GM12892 (cell line): ENCODE measurements at regions not wholly inside any gene's neighbourhood (a gene's known extent, or its start where the extent isn't known, plus 50 kb on each side); places are given as distances from the start of the nearest gene placed in this dataset.

Experiments
- DNase-seq: peaks from one replicate; pipeline ENCODE4 v3.0.0; 2011; ENCODE audit not compliant: insufficient read length
- FAIRE-seq: peaks from 2 replicates; lab custom pipeline; 2011; peaks lifted over from hg19 to GRCh38; lab: Jason Lieb, UNC
- POLR2A ChIP-seq: IDR thresholded peaks from 2 replicates; pipeline ENCODE4 v1.6.1; 2011; ENCODE audit warnings: low read depth, low read length, control low read depth
- POLR2AphosphoS5 ChIP-seq: IDR thresholded peaks from 2 replicates; pipeline ENCODE4 v1.6.1; 2011; ENCODE audit warnings: low read depth, low read length, control low read depth
- TAF1 ChIP-seq: IDR thresholded peaks from 2 replicates; pipeline ENCODE4 v1.6.1; 2011; ENCODE audit warnings: low read depth, mild to moderate bottlenecking, control low read depth, low read length, borderline replicate concordance

DNA sequence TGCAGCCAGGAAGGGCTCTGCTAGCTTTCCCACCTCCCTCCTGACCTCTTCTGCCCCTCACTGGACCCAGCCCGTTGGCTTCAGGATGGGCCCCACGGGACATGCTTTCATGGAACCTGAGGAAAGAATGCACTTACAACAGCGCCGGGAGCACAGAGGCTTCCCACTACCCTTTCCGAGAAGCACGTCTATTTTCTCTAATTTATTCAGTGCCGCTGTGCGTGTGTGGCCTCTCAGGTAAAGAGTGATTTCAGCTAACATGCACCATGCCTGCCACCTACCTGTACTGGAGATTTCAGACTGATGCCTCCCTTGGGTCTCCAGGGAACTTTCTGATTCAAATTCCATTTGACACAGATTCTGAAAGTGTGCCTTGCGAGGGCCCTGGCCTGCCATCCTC lies 140.1 kb downstream of the CYLD start:
- DNase-seq = no peak
- no peak for FAIRE-seq
- TF ChIP-seq TAF1 (no peak), POLR2AphosphoS5 (no peak), POLR2A (no peak)

DNA sequence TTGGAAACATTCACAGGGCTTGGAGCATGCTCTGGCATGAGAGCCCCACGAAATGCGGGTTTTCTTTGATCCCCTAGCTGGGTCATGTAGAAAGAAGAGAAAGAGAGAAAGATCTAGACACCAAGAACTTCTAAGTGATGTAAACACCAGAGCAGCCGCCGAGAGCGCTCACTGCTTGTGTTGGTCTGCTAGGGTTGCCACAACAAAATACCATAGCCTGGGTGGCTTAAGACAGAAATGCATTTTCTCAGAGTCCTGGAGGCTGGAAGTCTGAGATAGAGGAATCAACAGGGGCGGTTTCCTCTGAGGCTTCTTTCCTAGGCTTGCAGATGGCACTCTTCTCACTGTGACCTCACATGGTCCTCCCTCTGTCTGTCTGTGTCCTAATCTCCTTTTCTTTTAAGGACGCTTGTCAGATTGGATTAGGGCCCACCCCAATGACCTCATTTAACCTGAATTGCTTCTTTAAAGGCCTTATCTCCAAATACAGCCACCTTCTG lies 139.5 kb downstream of the CYLD start:
- FAIRE-seq (no peak), DNase-seq (no peak)
- no peak for TF ChIP-seq POLR2A
- TF ChIP-seq TAF1 = no peak
- no peak for TF ChIP-seq POLR2AphosphoS5

DNA sequence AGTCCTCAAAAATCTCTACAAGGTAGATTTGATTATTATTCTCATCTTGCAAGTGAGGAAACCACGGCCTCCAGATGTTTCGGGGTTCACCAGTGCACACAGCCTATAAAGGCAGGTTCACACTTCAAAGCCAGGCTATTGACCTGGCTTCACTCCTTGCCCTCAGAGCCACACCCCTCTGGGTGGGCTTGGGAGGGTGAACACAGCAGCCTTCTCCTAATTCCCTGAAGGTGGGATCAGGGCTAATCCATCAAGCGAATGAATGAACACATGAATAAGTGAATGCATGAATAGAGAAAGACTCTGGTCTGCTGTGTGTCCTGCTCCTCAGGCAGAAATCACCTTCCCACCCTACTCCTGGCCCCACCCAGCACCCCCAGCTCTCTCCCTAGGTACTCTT lies 139.0 kb downstream of the CYLD start:
- no peak for FAIRE-seq
- TF ChIP-seq POLR2AphosphoS5 (no peak), TAF1 (no peak), POLR2A (no peak)

DNA sequence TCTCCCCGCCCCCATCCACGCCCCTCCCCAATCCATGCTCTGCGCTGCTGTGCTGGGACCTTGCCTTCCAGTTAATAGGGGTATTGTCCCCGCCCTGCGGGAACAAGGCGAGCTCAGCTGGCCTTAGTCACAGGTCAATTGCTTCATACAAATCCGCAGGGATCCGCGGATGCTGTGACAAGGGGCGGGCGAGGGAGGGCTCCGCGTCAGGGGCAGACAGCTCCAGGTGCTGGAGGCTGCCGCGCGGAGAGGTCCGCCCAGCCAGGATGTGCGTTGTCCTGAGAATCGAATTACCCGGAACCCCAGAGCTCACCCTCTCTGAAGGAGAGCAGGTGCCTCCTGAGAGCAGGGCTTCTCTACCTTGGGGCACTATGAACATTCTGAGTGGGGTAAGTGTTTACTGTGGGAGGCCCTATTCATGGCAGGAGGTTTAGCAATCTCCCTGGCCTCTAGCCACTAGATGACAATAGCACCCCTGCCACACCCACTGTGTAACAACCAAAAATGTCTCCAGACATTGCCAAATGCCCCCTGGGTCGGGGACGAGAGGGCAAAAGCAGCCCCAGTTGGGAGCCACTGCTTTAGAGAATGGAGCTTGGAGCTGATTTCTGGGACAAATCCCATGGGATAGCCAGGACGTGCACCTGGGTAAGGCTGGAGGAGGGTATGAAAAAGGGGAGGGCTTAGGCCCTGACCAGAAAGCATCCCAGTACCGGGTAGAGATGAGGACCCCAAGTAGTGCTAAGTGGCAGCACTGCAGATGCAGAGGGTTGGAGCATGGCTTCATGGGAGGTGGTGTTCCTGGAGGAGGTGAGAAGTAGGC lies 138.2 kb downstream of the CYLD start:
- TF ChIP-seq POLR2A (no peak), POLR2AphosphoS5 (no peak), TAF1 (no peak)
- FAIRE-seq (no peak), DNase-seq (no peak)

More for the DNA sequence above, 139.0 kb downstream of the CYLD start:
- no peak for DNase-seq

DNA sequence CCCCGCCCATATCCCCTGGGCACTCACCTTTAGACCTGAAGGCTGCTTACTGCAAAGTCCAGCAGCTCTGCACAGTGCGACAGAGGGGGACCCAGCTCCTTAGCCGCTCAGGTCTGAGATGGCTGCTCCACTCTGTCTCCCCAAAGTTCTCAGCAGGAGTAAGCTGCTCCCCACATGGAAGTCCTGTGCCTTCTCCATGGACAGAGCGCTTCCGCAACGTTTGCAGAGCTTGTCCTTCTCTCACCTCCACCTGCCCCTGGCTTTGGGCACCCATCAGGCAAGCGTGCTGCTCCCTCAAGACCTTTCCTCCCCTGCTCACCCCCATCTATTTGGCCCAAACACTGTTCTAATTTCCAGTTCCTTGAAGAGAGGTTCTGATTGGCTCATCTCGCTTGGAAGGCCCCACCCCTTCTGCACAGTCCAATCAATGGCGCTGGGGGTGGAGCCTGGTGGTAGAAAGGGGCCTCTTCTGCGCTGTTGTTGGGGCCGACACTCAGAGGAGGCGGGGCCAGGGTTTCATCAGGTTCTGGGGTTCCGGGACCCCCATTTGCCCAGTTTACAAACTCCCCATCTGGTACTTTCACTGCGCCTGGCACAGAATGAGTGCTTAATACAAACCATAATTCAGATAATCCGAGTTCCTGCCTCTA lies 137.2 kb downstream of the CYLD start:
- TF ChIP-seq TAF1 (no peak), POLR2AphosphoS5 (no peak), POLR2A (no peak)
- DNase-seq (no peak), FAIRE-seq (no peak)

DNA sequence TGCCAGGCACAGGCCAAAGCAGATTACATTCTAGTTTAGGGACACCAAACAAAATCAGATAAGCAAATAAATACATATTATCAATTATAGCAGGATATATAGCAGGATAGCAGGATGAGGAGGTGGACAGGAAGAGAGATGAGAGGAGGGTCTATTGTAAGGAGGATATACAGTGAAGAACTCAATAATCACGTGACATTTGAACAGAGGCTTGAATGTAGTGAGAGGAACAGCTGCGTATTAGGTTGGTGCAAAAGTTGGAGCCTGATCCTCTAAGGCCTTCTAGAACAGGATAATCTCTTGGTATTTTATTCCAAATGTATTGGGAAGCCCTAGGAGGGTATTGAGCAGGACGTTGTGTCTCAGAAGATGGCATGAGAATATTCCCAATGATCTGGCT lies 136.7 kb downstream of the CYLD start:
- DNase-seq (no peak), FAIRE-seq (no peak)
- TF ChIP-seq POLR2AphosphoS5 (no peak), POLR2A (no peak), TAF1 (no peak)

DNA sequence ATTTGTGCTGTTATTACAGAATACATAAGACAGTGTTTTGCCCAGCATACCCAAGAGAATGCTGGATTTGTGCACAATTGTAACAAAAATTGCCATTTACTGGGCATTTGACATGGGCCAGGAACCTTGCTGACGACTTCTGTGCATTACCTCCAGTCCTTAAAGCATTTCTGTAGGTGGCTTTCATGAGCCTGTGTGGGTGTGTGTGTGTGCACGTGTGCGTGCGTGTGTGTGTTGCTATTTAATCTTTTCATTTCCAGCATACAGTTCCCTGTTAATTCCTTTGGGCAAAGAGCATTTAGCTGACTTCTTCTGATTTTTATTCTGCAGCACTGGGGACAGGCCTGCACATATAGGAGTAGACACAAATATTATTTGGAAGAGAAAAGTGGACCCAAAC lies 134.4 kb downstream of the CYLD start:
- TF ChIP-seq TAF1 (no peak), POLR2A (no peak), POLR2AphosphoS5 (no peak)
- no peak for FAIRE-seq
- DNase-seq = no peak

DNA sequence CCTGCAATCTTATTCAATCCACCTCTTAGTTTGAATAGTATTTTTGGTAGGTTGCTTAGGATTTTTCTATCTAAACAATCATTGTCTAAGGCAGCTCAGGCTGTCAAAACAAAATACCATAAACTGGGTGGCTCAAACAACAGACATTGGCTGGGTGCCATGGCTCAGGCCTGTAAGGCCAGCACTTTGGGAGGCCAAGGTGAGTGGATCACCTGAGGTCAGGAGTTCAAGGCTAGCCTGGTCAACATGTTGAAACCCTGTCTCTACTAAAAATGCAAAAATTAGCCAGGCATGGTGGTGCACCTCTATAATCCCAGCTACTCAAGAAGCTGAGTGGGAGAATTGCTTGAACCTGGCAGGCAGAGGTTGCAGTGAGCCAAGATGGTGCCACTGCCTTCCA lies 126.7 kb downstream of the CYLD start:
- TF ChIP-seq POLR2A (no peak), TAF1 (no peak), POLR2AphosphoS5 (no peak)
- DNase-seq (no peak), FAIRE-seq (no peak)

DNA sequence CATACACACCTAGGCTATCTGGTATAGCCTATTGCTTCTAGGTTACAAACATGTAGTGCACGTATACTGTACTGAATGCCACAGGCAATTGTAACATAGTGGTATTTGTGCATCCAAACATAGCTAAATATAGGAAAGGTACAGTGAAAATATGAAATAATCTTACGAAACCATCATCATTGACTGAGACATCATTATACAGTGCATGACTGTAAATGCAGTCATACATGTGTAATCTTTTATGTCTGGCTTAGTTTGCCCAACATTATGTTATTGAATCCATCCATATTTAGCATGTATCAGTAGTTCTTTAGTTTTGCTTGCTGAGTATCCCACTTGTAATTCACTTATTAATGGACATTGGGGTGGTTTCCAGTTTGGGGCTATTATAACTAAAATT lies 124.9 kb downstream of the CYLD start:
- FAIRE-seq (no peak), DNase-seq (no peak)
- no peak for TF ChIP-seq POLR2A
- TF ChIP-seq TAF1 = no peak
- no peak for TF ChIP-seq POLR2AphosphoS5

DNA sequence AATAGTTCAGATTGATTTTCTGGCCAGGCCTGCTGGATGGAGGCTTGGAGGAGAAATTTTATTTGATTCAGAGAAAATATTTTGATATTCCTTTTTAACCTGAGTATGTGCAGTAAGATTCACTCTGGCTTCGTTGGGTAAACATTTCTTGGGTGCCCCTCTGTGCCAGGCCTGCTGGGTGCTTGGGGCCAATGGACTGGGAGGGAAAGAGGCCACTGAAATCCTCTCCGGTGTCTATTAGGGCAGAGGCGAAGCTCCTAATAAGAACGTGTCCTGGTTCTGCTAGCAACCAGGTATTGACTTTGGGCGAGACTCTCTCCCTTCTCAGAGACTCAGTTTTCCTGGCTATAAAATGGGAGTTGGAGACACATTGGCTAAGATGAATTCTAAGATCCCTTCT lies 122.5 kb downstream of the CYLD start:
- TF ChIP-seq POLR2A (no peak), POLR2AphosphoS5 (no peak), TAF1 (no peak)
- DNase-seq = no peak
- FAIRE-seq = no peak

DNA sequence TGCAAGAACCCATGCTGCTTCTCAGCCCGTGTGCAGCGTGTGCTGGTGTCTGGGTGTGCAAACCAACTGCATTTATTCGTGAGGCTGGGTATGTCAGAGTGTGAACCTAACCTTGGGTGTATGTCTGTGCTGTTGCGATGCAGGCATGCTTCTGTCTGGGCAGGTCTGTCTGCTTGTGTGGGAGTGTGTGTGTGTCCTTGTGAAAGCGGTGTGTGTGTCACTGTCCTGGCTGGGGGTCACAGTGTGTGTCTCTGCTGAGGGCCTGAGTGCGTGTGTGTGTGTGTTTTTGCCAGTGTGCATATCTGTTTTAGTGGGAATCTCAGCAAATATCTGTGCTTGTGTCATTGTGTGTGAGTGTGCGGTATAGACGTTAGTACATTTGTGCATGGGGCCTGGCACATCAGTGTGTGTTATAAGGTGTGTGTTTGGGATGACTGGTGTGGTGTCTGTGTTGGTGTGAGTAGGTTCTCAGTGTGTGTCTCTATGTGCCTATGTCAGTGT lies 121.8 kb downstream of the CYLD start:
- TF ChIP-seq POLR2A (no peak), POLR2AphosphoS5 (no peak), TAF1 (no peak)
- FAIRE-seq (no peak), DNase-seq (no peak)
